ENCODE measurements at regions not wholly inside any gene's neighbourhood (a gene's known extent, or its start where the extent isn't known, plus 50 kb on each side); places are given as distances from the start of the nearest gene placed in this dataset.

DNA sequence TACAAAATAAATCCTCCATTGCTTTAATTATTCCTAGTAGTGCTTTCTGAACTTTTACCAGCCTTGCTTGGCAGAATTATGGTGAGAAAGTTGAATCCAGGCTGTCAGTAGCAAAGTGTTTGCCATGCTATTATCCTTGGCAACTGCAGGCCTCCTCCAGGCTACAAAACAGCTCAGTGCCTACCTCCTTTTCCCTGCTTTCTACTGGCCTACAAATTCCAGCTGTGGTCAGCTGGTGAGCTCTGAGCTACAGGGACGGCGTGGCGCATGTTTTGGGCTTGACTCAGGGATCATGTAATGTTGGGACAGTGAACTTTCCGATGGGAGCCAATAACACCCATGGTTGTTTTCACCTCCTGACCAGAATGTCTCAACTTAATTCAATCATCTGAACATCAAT is 456.1 kb upstream of the ADAMTS5 start:
- TF ChIP-seq, protein P1, sequence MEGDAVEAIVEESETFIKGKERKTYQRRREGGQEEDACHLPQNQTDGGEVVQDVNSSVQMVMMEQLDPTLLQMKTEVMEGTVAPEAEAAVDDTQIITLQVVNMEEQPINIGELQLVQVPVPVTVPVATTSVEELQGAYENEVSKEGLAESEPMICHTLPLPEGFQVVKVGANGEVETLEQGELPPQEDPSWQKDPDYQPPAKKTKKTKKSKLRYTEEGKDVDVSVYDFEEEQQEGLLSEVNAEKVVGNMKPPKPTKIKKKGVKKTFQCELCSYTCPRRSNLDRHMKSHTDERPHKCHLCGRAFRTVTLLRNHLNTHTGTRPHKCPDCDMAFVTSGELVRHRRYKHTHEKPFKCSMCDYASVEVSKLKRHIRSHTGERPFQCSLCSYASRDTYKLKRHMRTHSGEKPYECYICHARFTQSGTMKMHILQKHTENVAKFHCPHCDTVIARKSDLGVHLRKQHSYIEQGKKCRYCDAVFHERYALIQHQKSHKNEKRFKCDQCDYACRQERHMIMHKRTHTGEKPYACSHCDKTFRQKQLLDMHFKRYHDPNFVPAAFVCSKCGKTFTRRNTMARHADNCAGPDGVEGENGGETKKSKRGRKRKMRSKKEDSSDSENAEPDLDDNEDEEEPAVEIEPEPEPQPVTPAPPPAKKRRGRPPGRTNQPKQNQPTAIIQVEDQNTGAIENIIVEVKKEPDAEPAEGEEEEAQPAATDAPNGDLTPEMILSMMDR (IDR thresholded peaks at IDR 0.05): no peak
- TF ChIP-seq POLR2A (IDR thresholded peaks at IDR 0.05): no peak
